Thymus (tissue), 11 donors: ENCODE measurements at regions not wholly inside any gene's neighbourhood (a gene's known extent, or its start where the extent isn't known, plus 50 kb on each side); places are given as distances from the start of the nearest gene placed in this dataset.

Experiments used
- DNase-seq, 9 donors: peaks; one replicate each; pipeline ENCODE4 v3.0.0-alpha.2; 2013; ENCODE audit warnings: low spot score in 9 of 9, low read depth in 6 of 9, missing footprints in 1 of 9
- H3K27ac ChIP-seq, 2 donors: one replicate each; pipeline ENCODE4 v1.5.1; 2013; ENCODE audit warnings: control low read depth in 1 of 2, low read depth in 1 of 2, low read length in 1 of 2, mild to moderate bottlenecking in 1 of 2, moderate library complexity in 1 of 2
- H3K27me3 ChIP-seq, 2 donors: one replicate each; pipeline ENCODE4 v1.5.1; 2013; ENCODE audit warnings: low read length in 1 of 2; ENCODE audit not compliant: control insufficient read depth in 2 of 2, insufficient read depth in 1 of 2
- H3K36me3 ChIP-seq, 2 donors: one replicate each; pipeline ENCODE4 v1.5.1; 2013; ENCODE audit warnings: low read length in 1 of 2, mild to moderate bottlenecking in 1 of 2, moderate library complexity in 1 of 2; ENCODE audit not compliant: control insufficient read depth in 2 of 2, insufficient read depth in 2 of 2
- H3K4me1 ChIP-seq, 2 donors: one replicate each; pipeline ENCODE4 v1.5.1; 2013; ENCODE audit warnings: low read length in 2 of 2; ENCODE audit not compliant: control insufficient read depth in 2 of 2, insufficient read depth in 2 of 2
- H3K4me3 ChIP-seq, 2 donors: one replicate each; pipeline ENCODE4 v1.5.1; 2013; ENCODE audit warnings: low read length in 2 of 2, control low read depth in 1 of 2, mild to moderate bottlenecking in 1 of 2
- H3K9me3 ChIP-seq, 2 donors: one replicate each; pipeline ENCODE4 v1.5.1; 2013; ENCODE audit warnings: low read length in 1 of 2, mild to moderate bottlenecking in 1 of 2; ENCODE audit not compliant: control insufficient read depth in 2 of 2, insufficient read depth in 1 of 2
- WGBS: extraction: QIAGEN DNeasy Blood & Tissue Kit; methylation state at CpG from one replicate; pipeline ENCODE4 v1.1.7; 2013; 5-methylcytosine and 5-hydroxymethylcytosine counted together
- donor health status: healthy.

- H3K27me3 ChIP-seq, result no peaks in the 10 kb centered on the region
- peaks cover 2 to 12% of the 10 kb centered on the region in 2 donors for H3K9me3 ChIP-seq
- no peak overlapping the region for H3K4me3 ChIP-seq
- no peaks in the 10 kb centered on the region for H3K36me3 ChIP-seq
- H3K4me1 ChIP-seq, result no peaks in the 10 kb centered on the region
- H3K27ac ChIP-seq, result no peak overlapping the region
- no peak for DNase-seq
Observed at GRCh38 chr15:67906382-67906781, 66.5 kb upstream of the RNU6-1 start.

GRCh38 chr15:67907184-67907723 lies 67.4 kb upstream of the RNU6-1 start:
- no peak overlapping the region for H3K27ac ChIP-seq
- 94% methylated on average over 2 of the region's 2 CpGs for WGBS
- no peaks in the 10 kb centered on the region for H3K4me1 ChIP-seq
- no peaks in the 10 kb centered on the region for H3K36me3 ChIP-seq
- DNase-seq, result no peak
- H3K9me3 ChIP-seq, result peaks cover 2 to 12% of the 10 kb centered on the region in 2 donors
- no peak overlapping the region for H3K4me3 ChIP-seq
- H3K27me3 ChIP-seq, result no peaks in the 10 kb centered on the region

GRCh38 chr15:67908756-67909155 lies 68.9 kb upstream of the RNU6-1 start:
- WGBS, result 96% methylated on average over 2 of the region's 2 CpGs
- H3K36me3 ChIP-seq, result no peaks in the 10 kb centered on the region

GRCh38 chr15:67911727-67912126 lies 71.9 kb upstream of the RNU6-1 start:
- Histone ChIP-seq H3K4me3 (no peak overlapping the region), H3K36me3 (no peaks in the 10 kb centered on the region), H3K27ac (no peak overlapping the region), H3K4me1 (no peaks in the 10 kb centered on the region), H3K9me3 (peaks cover 2 to 12% of the 10 kb centered on the region in 2 donors), H3K27me3 (no peaks in the 10 kb centered on the region)
- no peak for DNase-seq
- 0% methylated on average over 1 of the region's 1 CpG for WGBS

More at GRCh38 chr15:67908756-67909155, 68.9 kb upstream of the RNU6-1 start:
- no peak overlapping the region for H3K4me3 ChIP-seq
- peaks cover 2 to 12% of the 10 kb centered on the region in 2 donors for H3K9me3 ChIP-seq
- H3K27me3 ChIP-seq, result no peaks in the 10 kb centered on the region
- DNase-seq, result no peak
- H3K27ac ChIP-seq, result no peak overlapping the region
- no peaks in the 10 kb centered on the region for H3K4me1 ChIP-seq

GRCh38 chr15:67914028-67914427 lies 74.2 kb upstream of the RNU6-1 start:
- no peak overlapping the region for H3K27ac ChIP-seq
- no peaks in the 10 kb centered on the region for H3K4me1 ChIP-seq
- DNase-seq, result no peak
- H3K9me3 ChIP-seq, result peaks cover 2 to 23% of the 10 kb centered on the region in 2 donors
- no peaks in the 10 kb centered on the region for H3K27me3 ChIP-seq
- H3K4me3 ChIP-seq, result no peak overlapping the region
- no peaks in the 10 kb centered on the region for H3K36me3 ChIP-seq
- 95% methylated on average over 1 of the region's 1 CpG for WGBS

GRCh38 chr15:67914537-67915460 lies 75.0 kb upstream of the RNU6-1 start:
- 87% methylated on average over 6 of the region's 6 CpGs for WGBS
- no peaks in the 10 kb centered on the region for H3K4me1 ChIP-seq
- no peaks in the 10 kb centered on the region for H3K36me3 ChIP-seq
- H3K4me3 ChIP-seq, result no peak overlapping the region
- no peak for DNase-seq
- H3K9me3 ChIP-seq, result peaks cover 2 to 17% of the 10 kb centered on the region in 2 donors
- H3K27me3 ChIP-seq, result no peaks in the 10 kb centered on the region
- no peak overlapping the region for H3K27ac ChIP-seq

GRCh38 chr15:67915461-67916374 lies 75.9 kb upstream of the RNU6-1 start:
- Histone ChIP-seq H3K4me1 (no peaks in the 10 kb centered on the region), H3K4me3 (no peak overlapping the region), H3K36me3 (no peaks in the 10 kb centered on the region), H3K27me3 (no peaks in the 10 kb centered on the region), H3K9me3 (peaks cover 0 to 11% of the 10 kb centered on the region in 2 donors), H3K27ac (no peak overlapping the region)
- no peak for DNase-seq
- 92% methylated on average over 7 of the region's 7 CpGs for WGBS

- H3K36me3 ChIP-seq, result no peaks in the 10 kb centered on the region
- H3K27me3 ChIP-seq, result no peaks in the 10 kb centered on the region
- WGBS, result 49% methylated on average over 2 of the region's 2 CpGs
- H3K27ac ChIP-seq, result no peak overlapping the region
- no peaks in the 10 kb centered on the region for H3K4me1 ChIP-seq
- DNase-seq, result no peak
- no peak overlapping the region for H3K4me3 ChIP-seq
- H3K9me3 ChIP-seq, result peaks cover 0 to 11% of the 10 kb centered on the region in 2 donors
Observed at GRCh38 chr15:67916565-67916964, 76.7 kb upstream of the RNU6-1 start.

- over 99% methylated on average over 4 of the region's 4 CpGs for WGBS
- DNase-seq, result no peak
- Histone ChIP-seq H3K9me3 (peaks cover 0 to 11% of the 10 kb centered on the region in 2 donors), H3K4me3 (no peak overlapping the region), H3K27me3 (no peaks in the 10 kb centered on the region), H3K4me1 (no peaks in the 10 kb centered on the region), H3K27ac (no peak overlapping the region), H3K36me3 (no peaks in the 10 kb centered on the region)
Observed at GRCh38 chr15:67917037-67917436, 77.2 kb upstream of the RNU6-1 start.
